Omental fat pad (tissue), 3 donors: ENCODE measurements at regions not wholly inside any gene's neighbourhood (a gene's known extent, or its start where the extent isn't known, plus 50 kb on each side); places are given as distances from the start of the nearest gene placed in this dataset.

Experiments
- ATAC-seq: fragments of 150-250 bp; one replicate; pipeline ENCODE4 v1.9.1; 2016; ENCODE audit warnings: mild to moderate bottlenecking, moderate library complexity; ENCODE audit not compliant: low FRiP score
- DNase-seq: peaks from one replicate; pipeline ENCODE4 v3.0.0-alpha.2; 2019; ENCODE audit warnings: low spot score
- CTCF ChIP-seq, 3 donors: fragments of 450-650 bp; IDR thresholded peaks; one replicate each; pipeline ENCODE4 v1.5.1; 2016 to 2017; ENCODE audit warnings: antibody characterized with exemption in 3 of 3, mild to moderate bottlenecking in 3 of 3, moderate library complexity in 2 of 3

DNA sequence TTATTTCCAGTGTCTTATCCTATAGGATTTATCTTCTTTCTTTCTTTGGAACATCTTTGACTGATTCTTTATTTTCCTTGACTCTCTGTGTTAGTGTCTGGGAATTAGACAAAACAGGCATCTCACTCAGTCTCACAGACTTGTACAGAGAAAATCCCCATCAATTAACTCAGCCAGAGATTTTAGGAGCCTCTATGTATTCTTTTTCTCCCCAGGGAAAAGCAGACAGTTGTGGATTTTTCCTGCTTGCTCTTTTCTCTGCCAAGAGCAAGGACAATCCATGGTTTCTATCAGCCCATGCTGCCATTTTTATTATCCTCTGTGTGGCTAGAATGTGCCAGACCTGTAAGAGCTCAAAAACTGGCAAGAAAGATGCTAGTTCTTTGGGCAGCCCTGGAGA, 595.1 kb downstream of the SNAPC1 start:
- no peak for DNase-seq
- no peak for TF ChIP-seq CTCF (IDR thresholded peaks at IDR 0.05)
- ATAC-seq = no peak

- no peak for ATAC-seq
Measured at GRCh38 chr14:62364161-62364560, 601.9 kb downstream of the SNAPC1 start.

GRCh38 chr14:62364800-62365280, 602.6 kb downstream of the SNAPC1 start:
- ATAC-seq (no peak), DNase-seq (no peak)
- TF ChIP-seq CTCF (IDR thresholded peaks at IDR 0.05) = no peak

More at GRCh38 chr14:62364161-62364560, 601.9 kb downstream of the SNAPC1 start:
- DNase-seq = no peak
- TF ChIP-seq CTCF (IDR thresholded peaks at IDR 0.05) = no peak

DNA sequence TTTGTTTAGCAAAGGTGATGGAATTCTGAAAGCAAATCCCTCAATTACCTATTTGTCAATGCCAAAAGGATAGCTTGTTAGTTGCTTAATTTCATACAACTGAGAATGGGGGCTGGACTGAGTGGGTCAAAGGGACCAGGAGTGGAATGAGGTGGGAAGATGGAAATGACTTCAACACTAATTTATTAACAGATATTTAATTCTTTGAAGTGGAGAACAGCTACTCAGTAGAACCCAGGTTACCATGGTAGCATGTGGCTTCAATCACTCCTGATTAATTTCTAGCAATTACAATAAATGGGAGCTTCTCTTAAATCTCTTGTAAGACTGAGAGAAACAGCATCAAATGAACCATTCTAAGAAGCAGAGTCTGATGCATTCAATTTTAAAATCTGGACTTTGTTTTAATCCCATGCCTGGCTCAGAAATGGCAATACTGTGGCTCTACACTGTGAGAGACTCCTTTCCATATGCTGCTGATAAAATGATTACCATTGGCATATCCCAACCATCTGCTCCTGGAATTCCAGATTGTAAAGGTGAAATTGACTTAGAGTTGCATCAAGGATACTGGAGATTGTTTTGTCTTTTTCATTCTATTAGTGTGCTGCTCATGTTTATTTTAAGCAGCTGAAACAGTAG, 607.8 kb downstream of the SNAPC1 start:
- ATAC-seq (no peak), DNase-seq (no peak)
- no peak for TF ChIP-seq CTCF (IDR thresholded peaks at IDR 0.05)

- TF ChIP-seq CTCF (IDR thresholded peaks at IDR 0.05) = no peak
- ATAC-seq (no peak), DNase-seq (no peak)
Measured at GRCh38 chr14:62373944-62374343, 611.7 kb downstream of the SNAPC1 start.

DNA sequence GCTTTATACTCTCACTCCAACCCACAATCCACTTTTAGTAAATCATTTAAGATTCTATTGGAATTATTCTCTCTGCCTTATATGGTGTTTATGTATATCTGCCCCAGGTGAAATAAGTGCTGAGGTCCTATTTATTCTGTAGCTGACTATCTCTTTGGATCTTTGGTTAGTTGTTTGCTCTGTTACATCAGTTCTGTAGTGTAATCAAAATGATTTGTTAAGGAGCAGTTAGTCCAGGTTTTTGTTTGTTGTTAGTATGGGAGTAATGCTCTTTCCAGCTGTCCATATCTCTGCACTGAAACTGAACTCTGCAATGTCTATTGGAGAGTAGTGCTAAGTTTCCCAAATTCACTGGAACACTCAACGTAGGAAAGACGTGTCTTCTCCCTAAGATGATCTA, 615.8 kb downstream of the SNAPC1 start:
- ATAC-seq = no peak
- no peak for DNase-seq
- no peak for TF ChIP-seq CTCF (IDR thresholded peaks at IDR 0.05)

GRCh38 chr14:62381311-62382070, 619.3 kb downstream of the SNAPC1 start:
- no peak for ATAC-seq
- no peak for DNase-seq
- TF ChIP-seq CTCF (IDR thresholded peaks at IDR 0.05) = no peak
